Ascending aorta (tissue), 2 donors: ENCODE measurements at regions not wholly inside any gene's neighbourhood (a gene's known extent, or its start where the extent isn't known, plus 50 kb on each side); places are given as distances from the start of the nearest gene placed in this dataset.
A peak's percentile ranks its signal among the peaks of the same experiment; 100 is the strongest.

Experiments used
- DNase-seq, 2 donors: peaks; one replicate each; pipeline ENCODE4 v3.0.0-alpha.2; 2019; ENCODE audit warnings: low spot score in 2 of 2
- H3K27ac ChIP-seq, 2 donors: fragments of 200-600 bp; sonication (generic); one replicate each; pipeline ENCODE4 v1.5.1; 2016 to 2017; ENCODE audit warnings: mild to moderate bottlenecking in 1 of 2
- H3K27me3 ChIP-seq: fragments of 200-600 bp; sonication (generic); one replicate; pipeline ENCODE4 v1.5.1; 2017
- H3K36me3 ChIP-seq, 2 donors: fragments of 200-600 bp; sonication (generic); one replicate each; pipeline ENCODE4 v1.5.1; 2016
- H3K4me1 ChIP-seq, 2 donors: fragments of 200-600 bp; sonication (generic); one replicate each; pipeline ENCODE4 v1.5.1; 2016 to 2017; ENCODE audit warnings: mild to moderate bottlenecking in 1 of 2
- H3K4me3 ChIP-seq, 2 donors: fragments of 200-600 bp; sonication (generic); one replicate each; pipeline ENCODE4 v1.5.1; 2016 to 2017; ENCODE audit warnings: mild to moderate bottlenecking in 1 of 2
- H3K9me3 ChIP-seq, 2 donors: fragments of 200-600 bp; sonication (generic); one replicate each; pipeline ENCODE4 v1.5.1; 2016
- intact Hi-C: fragments of 100-400 bp; cut with DNase I; formaldehyde crosslinking; loops from one replicate; pipeline ENCODE4 v1.15.1; 2023
- TF ChIP-seq, protein P1 (sequence below), 3 experiments: fragments of 200-600 bp in 2 of 3; fragments of 450-650 bp in 1 of 3; sonication (generic) in 2 of 3; IDR thresholded peaks; one replicate each; pipeline ENCODE4 v1.5.1; 2016 to 2019; ENCODE audit warnings: antibody characterized with exemption in 3 of 3, mild to moderate bottlenecking in 1 of 3, moderate library complexity in 1 of 3

DNA sequence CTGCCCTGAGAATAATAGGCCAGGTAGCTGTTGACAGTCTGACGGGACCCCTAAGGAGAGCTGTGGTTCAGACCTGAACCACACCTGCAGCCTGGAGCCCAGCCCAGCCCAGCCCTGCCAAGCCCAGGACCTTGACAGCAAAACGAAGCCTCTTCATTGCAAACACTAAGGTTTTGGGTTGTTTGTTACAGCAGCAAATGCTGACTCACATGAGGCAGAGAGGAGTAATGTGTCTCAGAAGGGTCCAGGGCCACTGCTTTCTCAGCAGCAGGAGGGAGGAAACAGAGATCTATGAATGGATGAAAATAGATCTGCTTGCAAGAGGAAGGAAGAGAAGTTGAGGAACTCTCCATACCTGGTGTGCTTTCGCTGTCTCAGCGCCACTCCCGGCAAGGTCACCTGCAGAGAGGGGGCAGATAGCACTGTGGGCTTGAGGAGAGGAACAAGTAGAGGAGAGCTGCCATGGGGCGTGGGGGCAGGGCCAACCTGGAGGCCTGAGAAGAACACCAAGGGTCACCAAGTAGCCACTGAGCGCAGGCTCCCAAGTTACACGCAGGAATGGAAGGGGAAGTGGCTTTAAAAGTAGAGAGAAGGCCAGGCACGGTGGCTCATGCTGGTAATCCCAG is 127.2 kb downstream of the ZNF281 start:
- intact Hi-C loops, result no loop called here
- no peak overlapping the region for H3K4me3 ChIP-seq
- TF ChIP-seq, protein P1, sequence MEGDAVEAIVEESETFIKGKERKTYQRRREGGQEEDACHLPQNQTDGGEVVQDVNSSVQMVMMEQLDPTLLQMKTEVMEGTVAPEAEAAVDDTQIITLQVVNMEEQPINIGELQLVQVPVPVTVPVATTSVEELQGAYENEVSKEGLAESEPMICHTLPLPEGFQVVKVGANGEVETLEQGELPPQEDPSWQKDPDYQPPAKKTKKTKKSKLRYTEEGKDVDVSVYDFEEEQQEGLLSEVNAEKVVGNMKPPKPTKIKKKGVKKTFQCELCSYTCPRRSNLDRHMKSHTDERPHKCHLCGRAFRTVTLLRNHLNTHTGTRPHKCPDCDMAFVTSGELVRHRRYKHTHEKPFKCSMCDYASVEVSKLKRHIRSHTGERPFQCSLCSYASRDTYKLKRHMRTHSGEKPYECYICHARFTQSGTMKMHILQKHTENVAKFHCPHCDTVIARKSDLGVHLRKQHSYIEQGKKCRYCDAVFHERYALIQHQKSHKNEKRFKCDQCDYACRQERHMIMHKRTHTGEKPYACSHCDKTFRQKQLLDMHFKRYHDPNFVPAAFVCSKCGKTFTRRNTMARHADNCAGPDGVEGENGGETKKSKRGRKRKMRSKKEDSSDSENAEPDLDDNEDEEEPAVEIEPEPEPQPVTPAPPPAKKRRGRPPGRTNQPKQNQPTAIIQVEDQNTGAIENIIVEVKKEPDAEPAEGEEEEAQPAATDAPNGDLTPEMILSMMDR (IDR thresholded peaks at IDR 0.05), result no peak
- H3K27ac ChIP-seq, result no peak overlapping the region
- H3K27me3 ChIP-seq, result no peaks in the 10 kb centered on the region
- DNase-seq, result no peak
- no peaks in the 10 kb centered on the region for H3K4me1 ChIP-seq
- no peaks in the 10 kb centered on the region for H3K36me3 ChIP-seq
- no peaks in the 10 kb centered on the region for H3K9me3 ChIP-seq

DNA sequence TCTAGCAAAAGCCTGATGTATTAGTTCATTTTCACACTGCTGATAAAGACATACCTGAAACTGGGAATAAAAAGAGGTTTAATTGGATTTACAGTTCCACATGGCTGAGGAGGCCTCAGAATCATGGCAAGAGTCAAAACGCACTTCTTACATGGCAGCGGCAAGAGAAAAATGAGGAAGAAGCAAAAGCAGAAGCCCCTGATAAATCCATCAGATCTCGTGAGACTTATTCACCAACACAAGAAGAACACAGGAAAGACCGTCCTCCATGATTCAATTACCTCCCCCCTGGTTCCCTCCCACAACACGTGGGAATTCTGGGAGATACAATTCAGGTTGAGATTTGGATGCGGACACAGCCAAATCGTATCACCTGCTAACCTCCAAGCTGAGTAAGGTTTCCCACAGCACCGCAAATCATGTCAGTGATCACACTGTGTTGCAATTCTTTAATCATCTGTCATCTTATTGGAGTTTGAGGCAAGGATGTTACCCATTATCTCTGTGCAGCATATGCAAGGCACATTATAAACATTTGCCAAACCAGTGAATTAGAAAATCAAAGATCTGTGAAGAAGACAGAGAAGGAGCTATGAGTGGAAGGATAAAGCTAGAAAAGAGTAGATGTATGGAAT is 128.5 kb downstream of the ZNF281 start:
- DNase-seq, result no peak
- TF ChIP-seq, protein P1 (IDR thresholded peaks at IDR 0.05), result no peak
- Histone ChIP-seq H3K9me3 (no peaks in the 10 kb centered on the region), H3K27ac (no peak overlapping the region), H3K27me3 (no peaks in the 10 kb centered on the region), H3K4me3 (no peak overlapping the region), H3K36me3 (no peaks in the 10 kb centered on the region), H3K4me1 (no peaks in the 10 kb centered on the region)
- intact Hi-C loops, result no loop called here

DNA sequence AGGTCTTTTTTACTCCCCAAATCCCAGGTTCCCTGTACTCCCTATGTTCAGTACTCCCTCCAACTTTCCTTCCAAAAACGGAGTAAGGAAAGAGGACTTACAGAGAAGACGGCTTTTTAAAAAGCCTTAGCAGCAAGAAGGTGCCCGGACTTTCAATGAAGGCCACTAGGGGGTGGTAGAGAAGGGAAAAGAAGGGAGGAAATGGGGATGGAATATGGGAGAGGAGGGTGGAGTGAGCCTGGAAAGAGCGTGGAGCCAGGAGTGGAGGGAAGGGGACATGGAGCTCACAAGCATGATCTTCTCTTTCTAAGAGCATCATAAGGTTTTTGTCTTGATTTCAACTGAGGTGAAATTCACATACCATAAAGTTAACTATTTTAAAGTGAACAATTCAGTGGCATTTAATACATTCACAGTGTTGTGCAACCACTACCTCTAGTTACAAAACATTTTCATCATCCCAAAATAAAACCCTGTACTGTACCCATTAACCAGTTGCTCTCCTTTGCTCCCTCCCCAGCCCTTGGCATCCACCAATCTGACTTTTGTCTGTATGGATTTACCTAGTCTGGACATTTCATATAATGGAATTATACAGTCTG is 129.9 kb downstream of the ZNF281 start:
- no peak overlapping the region for H3K4me3 ChIP-seq
- no peaks in the 10 kb centered on the region for H3K9me3 ChIP-seq
- H3K27ac ChIP-seq, result no peak overlapping the region
- H3K36me3 ChIP-seq, result no peaks in the 10 kb centered on the region
- H3K4me1 ChIP-seq, result no peaks in the 10 kb centered on the region
- TF ChIP-seq, protein P1 (IDR thresholded peaks at IDR 0.05), result peak; percentile 37 to 66 (median 48)
- intact Hi-C loops, result loop anchor here (1.0 kb wide), 1 partner anchor 208 kb away; no protein-coding TSS in a partner anchor
- no peak for DNase-seq
- H3K27me3 ChIP-seq, result no peaks in the 10 kb centered on the region

DNA sequence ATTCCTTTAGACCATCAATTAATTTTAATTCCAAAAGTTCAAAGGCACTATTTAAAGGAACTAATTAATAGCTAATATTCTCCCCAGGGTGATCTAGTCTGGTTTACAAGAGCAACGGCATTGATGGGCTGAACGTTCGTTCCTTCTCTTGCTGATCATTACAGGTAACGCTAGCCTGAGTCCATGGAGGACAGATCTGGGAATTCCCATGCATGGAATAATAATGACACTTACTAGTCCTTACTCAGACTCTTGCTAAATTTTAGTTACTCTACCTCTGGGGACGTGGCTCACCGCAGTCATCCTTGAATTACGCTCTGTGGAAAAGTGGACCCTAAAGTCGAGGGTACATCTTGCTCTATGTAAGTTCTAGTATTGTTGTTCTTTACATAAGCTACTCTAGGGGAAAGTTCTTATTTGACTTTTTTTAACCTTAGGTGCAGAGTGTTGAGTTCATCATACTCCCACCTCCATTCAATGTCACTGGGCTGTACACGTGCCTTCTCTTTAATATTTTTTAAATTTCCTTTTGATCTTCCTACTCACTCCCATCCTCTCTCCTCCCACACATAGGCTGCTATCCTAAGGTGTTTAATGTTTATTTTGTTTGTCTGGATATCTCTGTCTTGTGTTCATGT is 133.9 kb downstream of the ZNF281 start:
- TF ChIP-seq, protein P1 (IDR thresholded peaks at IDR 0.05), result no peak
- H3K4me1 ChIP-seq, result no peaks in the 10 kb centered on the region
- H3K27me3 ChIP-seq, result no peaks in the 10 kb centered on the region
- no peak overlapping the region for H3K27ac ChIP-seq
- DNase-seq, result no peak
- no peaks in the 10 kb centered on the region for H3K36me3 ChIP-seq
- H3K4me3 ChIP-seq, result no peak overlapping the region
- no peaks in the 10 kb centered on the region for H3K9me3 ChIP-seq
- intact Hi-C loops, result no loop called here

DNA sequence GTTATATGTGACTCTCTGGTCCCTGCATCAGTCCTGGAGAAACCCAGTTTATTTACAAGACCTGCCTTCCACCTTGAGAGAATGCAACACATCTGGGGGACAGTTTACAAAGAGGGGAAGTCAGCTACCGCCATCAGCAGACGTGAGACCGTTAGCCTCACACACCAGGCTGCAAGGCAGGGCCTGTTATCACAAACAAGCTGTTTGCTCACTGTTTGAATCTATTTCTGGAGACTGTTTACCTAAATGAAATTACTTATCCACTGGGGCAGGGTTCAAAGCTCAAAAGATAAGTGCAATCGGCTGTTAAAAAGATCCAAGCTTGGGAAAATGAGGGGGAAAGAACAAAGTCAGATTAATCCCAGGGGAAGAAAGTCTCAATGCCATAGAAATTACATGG is 134.4 kb downstream of the ZNF281 start:
- H3K36me3 ChIP-seq, result no peaks in the 10 kb centered on the region
- H3K27me3 ChIP-seq, result no peaks in the 10 kb centered on the region
- H3K27ac ChIP-seq, result no peak overlapping the region
- no peaks in the 10 kb centered on the region for H3K4me1 ChIP-seq
- H3K9me3 ChIP-seq, result no peaks in the 10 kb centered on the region
- TF ChIP-seq, protein P1 (IDR thresholded peaks at IDR 0.05), result no peak
- no peak for DNase-seq
- H3K4me3 ChIP-seq, result no peak overlapping the region
- intact Hi-C loops, result no loop called here
